Spleen (tissue), 7 donors: ENCODE measurements at regions not wholly inside any gene's neighbourhood (a gene's known extent, or its start where the extent isn't known, plus 50 kb on each side); places are given as distances from the start of the nearest gene placed in this dataset.

ENCODE experiments used
- CTCF ChIP-seq, 11 experiments: fragments of 200-600 bp in 7 of 11; fragments of 450-650 bp in 4 of 11; sonication (generic) in 4 of 11; IDR thresholded peaks in 8 of 11; conservative IDR thresholded peaks in 3 of 11; 1 replicate in 7 of 11; 2 replicates in 4 of 11; pipeline versions ENCODE4 v1.4.0 to v1.8.0; 2016 to 2021; ENCODE audit warnings: antibody characterized with exemption in 11 of 11, inconsistent platforms in 4 of 11, mild to moderate bottlenecking in 1 of 11
- POLR2AphosphoS5 ChIP-seq, 3 donors: sonication (generic); formaldehyde crosslinking; IDR thresholded peaks; one replicate each; pipeline ENCODE4 v1.5.1; 2017; ENCODE audit warnings: antibody characterized with exemption in 3 of 3
- donor health status: DM: no; HTN: no; CAD: no; lungs with moderate emphysema.
- donor health status: DM: no; HTN: no; CAD: no.
- donor health status: DM: no; HTN: no; CAD: no.

- TF ChIP-seq CTCF (IDR thresholded peaks at IDR 0.05 in 8 of 11, conservative IDR thresholded peaks at IDR 0.05 in 3 of 11) = no peak
- no peak for TF ChIP-seq POLR2AphosphoS5 (IDR thresholded peaks at IDR 0.05)
Measured at GRCh38 chr11:87812571-87813365, 362.5 kb downstream of the RAB38 start.
